NOMO-1 treated with dmso at 0.1 percent for 144 hours (cell line): ENCODE measurements at regions not wholly inside any gene's neighbourhood (a gene's known extent, or its start where the extent isn't known, plus 50 kb on each side); places are given as distances from the start of the nearest gene placed in this dataset.
"Not testable (repeated sequence)": the region's sequence is repeated elsewhere in the genome, so short reads cannot be mapped to it uniquely, and the experiment has no call there.

Experiments
- DNase-seq: peaks from one replicate; lab custom pipeline; 2025; ENCODE audit not compliant: unreplicated experiment; lab: John Stamatoyannopoulos, UW

- DNase-seq, result no peak
Measured at GRCh38 chr9:94033383-94033782, 50.9 kb upstream of the PTPDC1 start.

- no peak for DNase-seq
Measured at GRCh38 chr9:94031946-94032345, 52.3 kb upstream of the PTPDC1 start.

- DNase-seq, result no peak
Measured at GRCh38 chr9:94031380-94031779, 52.9 kb upstream of the PTPDC1 start.

- peak; percentile 75 for DNase-seq
Measured at GRCh38 chr9:94030318-94031179, 53.7 kb upstream of the PTPDC1 start.

- no peak for DNase-seq
Measured at GRCh38 chr9:94029932-94030317, 54.3 kb upstream of the PTPDC1 start.

- DNase-seq, result no peak
Measured at GRCh38 chr9:94026816-94027215, 57.4 kb upstream of the PTPDC1 start.

- DNase-seq, result not testable (repeated sequence)
Measured at GRCh38 chr9:94022476-94022875, 61.8 kb upstream of the PTPDC1 start.

GRCh38 chr9:94020836-94021235 lies 63.4 kb upstream of the PTPDC1 start:
- not testable (repeated sequence) for DNase-seq

GRCh38 chr9:94018628-94019027 lies 63.5 kb upstream of the BARX1 start:
- DNase-seq, result no peak

- no peak for DNase-seq
Measured at GRCh38 chr9:94017939-94018531, 62.9 kb upstream of the BARX1 start.

- no peak for DNase-seq
Measured at GRCh38 chr9:94016744-94017143, 61.6 kb upstream of the BARX1 start.

- no peak for DNase-seq
Measured at GRCh38 chr9:94014920-94015319, 59.8 kb upstream of the BARX1 start.

GRCh38 chr9:94014066-94014654 lies 59.0 kb upstream of the BARX1 start:
- DNase-seq, result no peak

- no peak for DNase-seq
Measured at GRCh38 chr9:94010980-94011533, 55.9 kb upstream of the BARX1 start.

GRCh38 chr9:94005272-94005901 lies 50.2 kb upstream of the BARX1 start:
- no peak for DNase-seq
